NCI-H128 (cell line): ENCODE measurements at regions not wholly inside any gene's neighbourhood (a gene's known extent, or its start where the extent isn't known, plus 50 kb on each side); places are given as distances from the start of the nearest gene placed in this dataset.

Experiments
- DNase-seq: peaks from one replicate; lab custom pipeline; 2025; ENCODE audit not compliant: unreplicated experiment; lab: John Stamatoyannopoulos, UW

- no peak for DNase-seq
Observed at GRCh38 chr22:48740731-48741405, 1086.8 kb downstream of the BRD1 start.

DNA sequence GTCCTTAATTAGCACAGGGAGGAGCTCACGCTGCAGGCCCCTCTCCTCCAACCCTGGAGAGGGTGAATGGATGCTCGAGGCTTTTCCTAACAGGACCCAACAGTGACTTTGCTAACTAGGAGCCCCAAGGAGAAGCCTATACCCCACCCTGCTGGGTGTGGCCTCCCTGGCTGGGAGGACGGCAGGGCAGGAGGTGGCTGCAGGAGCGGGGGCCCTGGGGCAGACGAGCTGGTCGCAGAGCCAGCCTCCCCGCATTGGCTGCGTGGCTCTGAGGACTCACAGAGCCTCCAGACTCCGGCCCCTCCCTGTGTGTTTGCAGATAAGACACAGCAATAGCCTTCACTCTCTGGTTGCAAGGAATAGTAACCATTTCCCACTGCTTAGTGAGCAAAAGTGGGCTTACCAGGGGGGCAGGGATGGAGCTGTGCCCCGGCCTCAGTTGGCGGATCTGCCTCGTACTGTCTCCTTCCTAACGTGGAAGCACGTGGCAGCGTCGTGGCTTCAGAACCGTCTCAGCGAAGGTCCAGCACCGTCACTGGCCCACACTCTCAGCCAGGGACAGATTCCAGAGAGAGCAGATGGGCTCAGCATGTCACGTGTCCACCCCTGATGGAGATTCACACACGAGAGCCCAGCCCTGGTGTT lies 1087.5 kb downstream of the BRD1 start:
- no peak for DNase-seq

- DNase-seq = no peak
Observed at GRCh38 chr22:48739348-48740085, 1088.2 kb downstream of the BRD1 start.

DNA sequence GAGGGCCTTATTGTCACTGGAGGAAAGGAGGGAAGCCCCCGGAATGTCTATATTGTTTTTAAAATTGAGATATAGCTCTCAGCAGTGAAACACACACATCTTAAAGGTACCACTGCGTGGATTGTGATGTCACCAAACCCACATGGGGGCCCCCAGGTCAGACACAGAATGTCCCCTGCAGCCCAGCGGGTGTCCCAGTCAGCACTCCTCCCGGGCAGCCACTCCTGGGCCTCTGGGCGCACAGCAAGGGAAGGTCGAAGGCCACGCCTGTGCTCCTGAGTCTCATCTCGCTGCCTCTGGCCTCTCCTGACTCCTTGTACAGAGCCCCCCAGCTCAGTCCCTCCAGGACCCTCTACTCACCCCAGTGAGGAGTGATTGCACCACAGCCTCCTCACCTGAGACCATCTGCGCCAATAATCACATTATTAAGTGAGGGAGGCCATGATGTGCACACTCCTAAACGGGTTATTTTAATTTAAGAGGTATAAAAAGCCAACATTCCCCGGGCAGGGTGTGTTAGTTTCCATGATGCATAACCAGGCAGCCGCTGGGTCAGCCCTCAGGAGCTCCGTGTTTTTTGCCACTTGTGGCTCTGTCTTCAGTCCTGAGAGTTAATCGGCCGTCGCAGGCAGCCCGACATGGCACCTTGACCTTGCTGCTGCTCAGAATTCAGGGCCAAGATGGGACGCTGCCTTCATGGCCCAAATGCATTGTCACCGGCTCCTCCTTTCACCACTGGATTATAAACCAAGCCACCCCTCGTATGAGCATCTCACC lies 1089.3 kb downstream of the BRD1 start:
- DNase-seq = no peak

GRCh38 chr22:48737461-48738203 lies 1090.0 kb downstream of the BRD1 start:
- DNase-seq = no peak

- DNase-seq = no peak
Observed at GRCh38 chr22:48736593-48737460, 1090.8 kb downstream of the BRD1 start.

DNA sequence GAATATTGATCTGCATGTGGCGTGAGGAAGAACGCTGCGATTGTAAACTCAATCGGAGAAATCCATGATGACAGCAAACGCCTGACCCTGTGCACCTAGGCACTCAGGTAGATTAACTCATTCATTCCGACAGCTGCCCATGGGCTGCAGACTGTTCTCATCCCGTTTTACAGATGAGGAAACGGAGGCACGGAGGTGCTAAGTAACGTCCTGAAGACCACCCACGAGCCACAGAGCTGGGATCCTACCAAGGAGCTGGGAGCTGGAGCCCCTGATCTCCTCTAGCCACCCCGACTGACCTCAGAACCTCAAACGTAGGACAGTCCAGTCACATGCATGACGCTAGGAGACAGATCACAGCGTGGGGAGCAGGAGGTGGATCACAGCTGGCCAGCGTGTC lies 1092.7 kb downstream of the BRD1 start:
- DNase-seq = no peak

GRCh38 chr22:48734359-48734758 lies 1093.3 kb downstream of the BRD1 start:
- DNase-seq = no peak

- DNase-seq = no peak
Observed at GRCh38 chr22:48729499-48730171, 1098.0 kb downstream of the BRD1 start.

DNA sequence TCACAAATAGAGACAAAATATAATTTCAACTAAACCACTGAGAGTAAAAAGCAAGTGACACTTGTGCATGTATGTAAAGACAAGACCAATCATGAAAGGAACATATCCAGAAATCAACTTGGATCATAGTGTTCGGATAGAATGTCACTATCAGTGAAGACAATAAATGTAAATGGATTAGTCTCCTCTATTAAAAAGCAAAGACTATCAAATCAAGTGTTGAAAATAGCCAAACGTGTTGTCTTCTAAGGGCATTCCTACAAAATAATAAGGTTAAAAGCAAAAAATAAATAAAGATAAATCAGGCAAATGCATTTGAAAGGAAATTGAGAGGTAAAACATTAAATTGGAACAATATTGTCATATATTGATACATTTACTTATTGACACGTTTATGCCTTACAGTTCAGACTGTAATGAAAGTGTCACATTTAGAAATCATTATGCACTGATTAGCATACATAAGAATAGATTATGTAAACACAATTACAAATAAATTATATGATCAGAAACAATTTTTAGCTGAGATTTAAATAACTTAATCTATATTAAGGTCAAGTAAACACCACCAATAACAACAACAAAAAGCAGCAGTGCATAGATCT lies 1100.1 kb downstream of the BRD1 start:
- DNase-seq = no peak

GRCh38 chr22:48724899-48725298 lies 1102.8 kb downstream of the BRD1 start:
- DNase-seq = no peak

- no peak for DNase-seq
Observed at GRCh38 chr22:48722661-48723060, 1105.0 kb downstream of the BRD1 start.

GRCh38 chr22:48721395-48721669 lies 1106.3 kb downstream of the BRD1 start:
- DNase-seq = no peak

DNA sequence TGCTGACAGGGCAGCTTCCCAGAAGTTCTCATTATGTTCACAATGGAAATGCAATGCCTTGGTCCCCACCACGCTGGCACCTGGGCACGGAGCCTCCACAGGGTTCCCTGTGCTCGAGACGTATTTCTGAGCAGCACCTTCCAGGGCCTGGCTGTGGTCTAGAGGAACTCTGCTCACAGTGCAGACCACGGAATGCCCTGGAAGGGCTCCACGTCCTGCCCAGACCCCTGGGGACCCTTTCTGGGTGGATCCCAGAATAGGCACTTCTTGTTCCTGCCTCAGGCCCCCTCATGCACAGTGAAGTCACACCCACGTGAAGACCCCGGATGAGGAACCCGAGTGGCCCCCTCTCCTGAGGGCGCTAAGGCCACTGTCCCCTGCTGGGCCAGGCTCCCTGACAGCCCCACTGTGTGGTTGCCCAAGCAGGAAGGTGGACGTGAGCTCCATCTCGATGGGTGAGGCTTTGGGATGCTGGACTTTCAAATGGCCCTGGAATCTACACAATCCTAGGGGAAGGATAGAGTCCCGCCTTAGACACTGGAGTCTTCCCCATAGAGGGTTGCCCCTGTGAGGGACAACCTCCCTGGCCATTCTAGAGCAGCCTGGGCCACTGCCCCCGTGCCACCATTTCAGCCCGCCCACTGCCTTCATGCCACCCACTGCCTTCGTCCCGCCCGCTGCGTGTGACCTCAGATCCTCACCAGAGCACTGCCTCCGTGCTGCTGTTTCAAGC lies 1106.8 kb downstream of the BRD1 start:
- DNase-seq = no peak

- no peak for DNase-seq
Observed at GRCh38 chr22:48719978-48720661, 1107.6 kb downstream of the BRD1 start.

DNA sequence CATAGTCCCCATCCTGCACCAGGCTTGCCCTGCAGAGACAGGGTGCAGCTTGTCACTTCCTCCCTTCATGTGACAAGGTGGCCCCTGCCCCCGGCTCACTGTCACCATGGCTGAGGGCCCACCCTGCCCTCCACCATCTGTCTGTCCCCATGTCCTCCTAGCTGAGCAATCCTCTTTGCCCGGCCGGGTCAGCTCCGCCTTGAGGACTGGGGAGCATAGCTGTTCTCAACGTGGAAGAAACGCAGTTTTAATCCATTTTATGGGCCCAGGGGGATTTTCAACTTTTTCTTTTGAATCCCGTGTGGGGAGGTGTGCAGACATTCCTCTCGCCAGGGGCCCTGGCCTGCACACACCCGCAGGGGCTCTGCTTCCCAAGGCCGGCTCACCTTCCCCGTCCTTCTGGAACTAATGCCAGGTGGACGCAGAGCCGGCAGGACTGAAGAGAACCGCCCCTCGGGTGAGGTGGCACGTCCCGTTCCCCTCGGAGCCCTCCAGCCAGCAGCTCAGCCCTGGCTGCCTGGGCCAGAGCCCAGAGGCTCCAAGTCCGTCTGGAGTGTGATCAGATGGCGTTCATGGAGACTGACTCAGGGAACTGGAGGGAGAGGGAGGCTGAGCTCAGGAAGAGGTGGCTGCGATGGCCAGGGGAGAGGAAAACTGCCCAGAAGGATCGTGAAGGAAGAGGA lies 1108.7 kb downstream of the BRD1 start:
- DNase-seq = no peak
